Activated naive CD4-positive, alpha-beta T cell treated with anti-CD3 and anti-CD28 coated beads, Interleukin-2, amount 50 U/mL, for 72 hours (primary cell): ENCODE measurements at regions not wholly inside any gene's neighbourhood (a gene's known extent, or its start where the extent isn't known, plus 50 kb on each side); places are given as distances from the start of the nearest gene placed in this dataset.

Experiments
- ATAC-seq, 2 donors: fragments of 150-1000 bp; cut with Tn5 transposase; 2 replicates each; pipeline ENCODE4 v1.10.0; 2021; ENCODE audit warnings: mild to moderate bottlenecking in 2 of 2, moderate library complexity in 2 of 2
- DNase-seq, 2 donors: peaks; one replicate each; pipeline ENCODE4 v3.0.0; 2021 to 2022; ENCODE audit warnings: low spot score in 2 of 2
- H3K27ac Mint-ChIP-seq, 2 donors: one replicate each; pipeline ENCODE4 v1.8.0; 2022; ENCODE audit warnings: mild to moderate bottlenecking in 2 of 2, mixed read lengths in 2 of 2
- H3K36me3 Mint-ChIP-seq, 2 donors: one replicate each; pipeline ENCODE4 v1.8.0; 2022; ENCODE audit warnings: mixed read lengths in 2 of 2
- H3K9me3 Mint-ChIP-seq, 2 donors: one replicate each; pipeline ENCODE4 v1.8.0; 2022; ENCODE audit warnings: mixed read lengths in 2 of 2

DNA sequence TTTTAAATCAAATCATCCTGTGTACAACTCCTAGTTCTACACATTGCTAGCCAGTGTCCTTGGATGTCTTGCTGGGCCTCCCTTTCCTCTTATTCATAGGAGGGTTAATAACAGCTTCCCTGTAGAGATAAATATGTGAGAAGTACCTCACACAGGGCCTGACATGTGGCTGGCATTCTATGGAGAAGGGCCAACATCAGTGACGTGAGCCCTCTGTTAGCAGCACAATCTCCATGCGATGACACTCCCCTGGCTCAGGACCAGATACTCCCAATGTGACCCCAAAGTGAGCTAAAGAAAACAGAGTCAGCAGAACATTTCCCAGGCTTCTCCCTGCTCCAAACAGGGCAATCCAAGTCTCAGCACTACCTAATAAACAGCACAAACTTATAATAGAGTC lies 818.4 kb downstream of the DIAPH3 start:
- Mint-ChIP-seq H3K9me3 (no peaks in the 10 kb centered on the region), H3K27ac (no peak overlapping the region), H3K36me3 (no peaks in the 10 kb centered on the region)
- ATAC-seq (no peak), DNase-seq (no peak)

DNA sequence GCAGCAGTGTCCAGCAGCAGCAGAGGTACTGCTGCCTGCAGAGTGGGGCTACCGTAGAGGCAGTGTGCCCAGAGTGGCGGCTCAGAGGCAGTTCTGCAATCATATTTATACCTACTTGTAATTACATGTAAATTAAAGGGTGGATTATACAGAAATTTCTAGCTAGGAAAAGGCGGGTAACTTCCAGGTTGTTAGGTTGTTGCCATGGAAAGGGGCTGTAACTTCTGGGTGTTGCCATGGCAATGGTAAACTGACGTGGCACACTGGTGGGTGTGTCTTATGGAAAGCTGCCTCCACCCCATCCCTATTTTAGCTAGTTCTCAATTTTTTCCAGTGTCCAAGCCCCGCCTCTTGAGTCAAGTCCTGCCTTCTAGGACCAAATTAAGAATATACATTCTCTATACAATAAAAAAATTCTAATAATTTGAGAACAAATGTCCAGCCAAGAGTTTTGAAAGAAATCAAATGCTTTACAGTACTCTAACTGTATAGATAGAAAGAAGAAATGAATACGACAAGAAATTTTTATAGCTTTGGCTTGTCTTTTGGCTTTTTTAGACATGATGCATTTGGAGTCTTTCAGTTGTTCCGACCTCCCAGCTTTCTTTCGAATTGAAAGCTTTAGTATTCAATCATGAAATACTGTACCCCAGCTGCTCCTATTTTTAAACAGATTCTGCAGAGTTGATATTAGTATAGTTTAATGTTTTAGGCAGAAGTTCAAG lies 816.6 kb downstream of the DIAPH3 start:
- no peaks in the 10 kb centered on the region for H3K9me3 Mint-ChIP-seq

GRCh38 chr13:59348617-59349016 lies 815.1 kb downstream of the DIAPH3 start:
- Mint-ChIP-seq H3K9me3 (no peaks in the 10 kb centered on the region), H3K36me3 (no peaks in the 10 kb centered on the region), H3K27ac (no peak overlapping the region)
- DNase-seq (no peak), ATAC-seq (no peak)

More for the DNA sequence above, 816.6 kb downstream of the DIAPH3 start:
- DNase-seq (no peak), ATAC-seq (no peak)
- Mint-ChIP-seq H3K36me3 (no peaks in the 10 kb centered on the region), H3K27ac (no peak overlapping the region)

DNA sequence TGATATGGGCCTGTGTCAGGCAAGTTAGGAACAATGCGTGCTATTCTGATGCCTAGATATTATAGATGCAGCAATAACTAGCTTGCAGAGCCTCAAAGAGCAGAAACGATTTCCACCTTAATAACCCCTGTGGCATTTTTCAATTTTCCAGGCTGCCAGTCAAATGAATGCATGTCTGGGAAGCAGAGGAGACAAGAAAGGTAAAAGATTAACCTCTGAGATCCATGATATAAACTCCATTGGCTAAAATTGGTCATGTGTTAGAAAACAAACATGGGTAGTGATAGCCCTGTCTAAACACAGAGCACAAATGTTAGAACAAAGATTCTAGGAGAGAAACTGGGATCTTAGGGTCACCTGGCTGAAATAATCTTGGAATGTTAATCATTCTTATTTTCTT lies 811.1 kb downstream of the DIAPH3 start:
- DNase-seq (no peak), ATAC-seq (no peak)
- Mint-ChIP-seq H3K27ac (no peak overlapping the region), H3K36me3 (no peaks in the 10 kb centered on the region), H3K9me3 (no peaks in the 10 kb centered on the region)

DNA sequence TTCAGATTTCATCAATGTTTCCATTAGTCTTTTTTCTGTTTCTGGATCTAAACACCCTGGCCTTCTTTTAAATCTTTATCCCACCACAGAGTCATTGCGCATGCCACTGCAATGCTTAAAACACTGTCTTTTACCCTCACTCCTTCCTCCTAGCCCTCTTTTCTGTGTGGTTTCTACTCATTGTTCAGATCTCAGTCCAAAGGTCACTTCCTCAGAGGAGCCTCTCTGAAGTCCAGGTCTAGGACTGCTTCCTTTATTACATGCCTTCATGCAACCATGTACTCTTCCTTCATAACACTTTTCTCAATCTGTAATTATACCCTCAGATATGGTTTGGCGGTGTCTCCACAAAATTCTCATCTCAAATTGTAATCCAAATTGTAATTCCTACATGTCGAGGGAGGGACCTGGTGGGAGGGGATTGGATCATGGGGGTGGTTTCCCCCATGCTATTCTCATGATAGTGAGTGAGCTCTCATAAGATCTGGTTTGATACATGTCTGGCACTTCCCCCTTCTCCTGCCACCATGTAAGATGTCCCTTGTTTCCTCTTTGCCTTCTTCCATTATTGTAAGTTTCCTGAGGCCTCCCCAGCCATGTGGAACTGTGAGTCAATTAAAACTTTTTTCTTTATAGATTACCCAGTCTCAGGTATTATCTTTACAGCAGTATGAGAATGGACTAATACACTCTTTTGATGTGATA lies 808.9 kb downstream of the DIAPH3 start:
- DNase-seq (no peak), ATAC-seq (no peak)
- no peaks in the 10 kb centered on the region for H3K36me3 Mint-ChIP-seq
- no peaks in the 10 kb centered on the region for H3K9me3 Mint-ChIP-seq
- no peak overlapping the region for H3K27ac Mint-ChIP-seq

GRCh38 chr13:59356607-59357006 lies 807.1 kb downstream of the DIAPH3 start:
- DNase-seq (no peak), ATAC-seq (no peak)
- Mint-ChIP-seq H3K36me3 (no peaks in the 10 kb centered on the region), H3K27ac (no peak overlapping the region), H3K9me3 (no peaks in the 10 kb centered on the region)

- H3K36me3 Mint-ChIP-seq: no peaks in the 10 kb centered on the region
- no peak for DNase-seq
- H3K27ac Mint-ChIP-seq: peak overlapping the region in 1 of 2 donors; percentile 23
- H3K9me3 Mint-ChIP-seq: no peaks in the 10 kb centered on the region
- ATAC-seq: no peak
Observed at GRCh38 chr13:59358014-59358413, 805.7 kb downstream of the DIAPH3 start.

- DNase-seq (peak in 1 of 2 donors; percentile 4), ATAC-seq (peak; percentile 31 to 84)
- Mint-ChIP-seq H3K36me3 (no peaks in the 10 kb centered on the region), H3K27ac (no peak overlapping the region), H3K9me3 (no peaks in the 10 kb centered on the region)
Observed at GRCh38 chr13:59360108-59360507, 803.6 kb downstream of the DIAPH3 start.

DNA sequence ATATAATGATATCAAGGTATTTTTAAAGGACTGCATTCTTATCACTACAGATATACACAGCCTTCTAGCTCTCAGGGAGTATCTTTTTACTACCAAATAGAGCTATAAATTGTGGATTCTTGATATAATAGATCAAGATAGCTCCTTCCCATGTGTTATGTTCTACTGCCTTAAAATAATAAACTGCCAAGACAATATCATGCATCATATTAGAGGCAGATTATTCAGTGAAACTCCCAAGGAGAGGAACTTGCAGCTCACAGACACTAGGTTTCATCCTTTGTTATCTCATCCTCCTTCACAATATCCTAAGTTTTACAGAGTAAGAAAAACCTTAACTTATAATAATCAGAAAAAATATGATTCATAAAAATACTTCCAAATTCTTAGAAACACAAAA lies 802.8 kb downstream of the DIAPH3 start:
- ATAC-seq (no peak), DNase-seq (no peak)
- Mint-ChIP-seq H3K9me3 (no peaks in the 10 kb centered on the region), H3K27ac (no peak overlapping the region), H3K36me3 (no peaks in the 10 kb centered on the region)

- no peak overlapping the region for H3K27ac Mint-ChIP-seq
- DNase-seq: no peak
- H3K9me3 Mint-ChIP-seq: no peaks in the 10 kb centered on the region
- no peaks in the 10 kb centered on the region for H3K36me3 Mint-ChIP-seq
- ATAC-seq: no peak
Observed at GRCh38 chr13:59363313-59363712, 800.4 kb downstream of the DIAPH3 start.

DNA sequence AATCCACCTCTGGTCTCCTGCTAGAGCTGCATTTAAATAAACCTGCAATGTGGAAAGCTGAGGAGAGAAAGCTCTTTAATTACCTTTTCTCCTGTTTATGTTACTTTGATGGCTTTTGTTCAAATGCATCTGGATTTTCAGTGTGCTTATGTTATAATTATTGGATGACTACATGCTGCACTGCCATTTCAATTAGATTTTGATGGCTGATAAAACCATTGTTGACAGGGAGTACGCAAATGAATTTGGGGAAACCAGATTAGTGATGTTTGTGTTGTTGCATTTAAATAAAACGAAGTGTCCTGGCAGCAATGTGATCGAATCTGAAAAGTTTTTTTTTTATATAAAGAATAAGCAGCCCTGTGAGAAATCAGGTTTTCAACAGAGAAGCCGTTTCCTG lies 799.8 kb downstream of the DIAPH3 start:
- DNase-seq (no peak), ATAC-seq (no peak)
- no peak overlapping the region for H3K27ac Mint-ChIP-seq
- H3K9me3 Mint-ChIP-seq: no peaks in the 10 kb centered on the region
- H3K36me3 Mint-ChIP-seq: no peaks in the 10 kb centered on the region

DNA sequence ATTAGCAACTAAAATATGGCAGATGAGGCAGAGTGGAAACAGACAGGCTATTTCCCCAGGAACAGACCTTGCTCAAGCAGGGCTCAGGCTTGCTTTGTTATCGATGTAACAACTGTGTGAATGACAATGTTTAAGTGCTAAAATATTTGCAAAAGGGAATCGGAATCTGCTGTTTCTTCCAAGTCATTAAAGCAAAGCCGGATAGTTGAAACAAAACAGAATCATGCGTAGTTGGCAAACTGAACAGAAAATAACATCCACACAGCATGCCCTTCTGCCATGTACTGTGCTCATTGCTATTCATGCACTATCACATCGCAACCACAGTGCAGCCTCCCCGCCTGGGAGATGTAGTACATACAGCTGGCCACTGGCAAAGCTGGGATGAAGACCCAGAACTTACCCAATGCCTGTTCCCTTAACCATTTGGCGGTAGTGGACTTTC lies 799.1 kb downstream of the DIAPH3 start:
- ATAC-seq: no peak
- DNase-seq: no peak
- H3K9me3 Mint-ChIP-seq: no peaks in the 10 kb centered on the region
- H3K36me3 Mint-ChIP-seq: no peaks in the 10 kb centered on the region
- no peak overlapping the region for H3K27ac Mint-ChIP-seq

DNA sequence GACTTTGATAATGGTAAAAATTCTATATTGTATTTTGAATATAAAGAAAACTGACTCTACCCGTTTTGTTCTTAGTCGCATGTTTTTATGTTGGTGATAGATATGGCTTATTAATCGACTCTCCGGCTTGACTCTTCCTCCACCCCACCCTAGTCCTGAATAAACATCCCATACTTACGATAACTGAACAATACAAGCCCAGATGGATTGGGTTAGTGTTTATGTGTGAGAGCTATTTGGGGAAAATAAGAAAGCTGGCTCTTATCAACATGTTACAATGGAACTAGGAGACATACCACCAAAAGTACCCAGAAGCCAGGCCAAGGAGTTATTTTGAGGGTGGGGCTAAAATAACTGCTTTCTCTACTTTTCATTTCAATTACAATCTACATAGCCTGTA lies 796.3 kb downstream of the DIAPH3 start:
- ATAC-seq (no peak), DNase-seq (no peak)
- no peaks in the 10 kb centered on the region for H3K36me3 Mint-ChIP-seq
- no peak overlapping the region for H3K27ac Mint-ChIP-seq
- no peaks in the 10 kb centered on the region for H3K9me3 Mint-ChIP-seq

GRCh38 chr13:59367904-59368303 lies 795.8 kb downstream of the DIAPH3 start:
- H3K36me3 Mint-ChIP-seq: no peaks in the 10 kb centered on the region
- no peak for ATAC-seq
- no peak for DNase-seq
- no peaks in the 10 kb centered on the region for H3K9me3 Mint-ChIP-seq
- no peak overlapping the region for H3K27ac Mint-ChIP-seq

DNA sequence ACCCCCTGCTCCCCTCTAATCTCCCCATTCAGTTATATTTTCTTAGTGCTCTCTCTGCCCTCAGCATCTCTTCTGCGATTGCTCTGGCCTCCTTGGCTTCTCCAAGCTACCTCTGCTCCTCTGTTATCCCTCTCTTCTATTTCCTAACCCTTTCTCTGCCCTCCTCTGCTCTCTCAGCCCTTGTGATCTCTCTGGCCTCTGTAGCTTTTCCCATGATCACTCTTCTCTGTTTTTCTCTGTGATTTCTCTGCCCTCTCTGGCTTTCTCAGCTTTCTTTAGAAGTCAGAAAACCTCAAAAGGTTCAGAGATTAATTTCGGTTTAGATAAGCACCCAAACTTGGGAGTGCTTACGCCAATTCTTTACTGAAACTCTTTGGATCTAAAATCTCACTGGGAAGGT lies 795.0 kb downstream of the DIAPH3 start:
- DNase-seq (no peak), ATAC-seq (no peak)
- no peaks in the 10 kb centered on the region for H3K9me3 Mint-ChIP-seq
- no peaks in the 10 kb centered on the region for H3K36me3 Mint-ChIP-seq
- H3K27ac Mint-ChIP-seq: no peak overlapping the region

DNA sequence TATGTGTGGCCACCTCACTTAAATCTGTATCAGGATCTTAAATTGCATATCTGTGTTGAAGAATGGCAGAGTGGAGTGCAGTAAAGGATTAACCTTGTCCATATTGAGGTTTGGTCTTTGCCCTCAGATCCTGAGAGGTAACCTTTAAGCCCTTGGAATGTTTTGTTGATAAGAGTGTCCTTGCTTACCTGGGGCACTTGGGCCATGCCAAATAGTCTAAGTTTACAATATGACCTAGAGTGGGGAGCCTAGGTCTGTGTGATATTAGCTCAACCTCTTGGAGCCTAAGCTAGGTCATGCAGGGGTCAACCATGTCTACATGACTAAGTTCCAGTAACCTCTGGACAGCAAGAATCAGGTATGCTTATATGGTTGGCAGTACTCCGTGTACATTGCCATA lies 792.5 kb downstream of the DIAPH3 start:
- ATAC-seq (no peak), DNase-seq (no peak)
- no peaks in the 10 kb centered on the region for H3K36me3 Mint-ChIP-seq
- no peaks in the 10 kb centered on the region for H3K9me3 Mint-ChIP-seq
- H3K27ac Mint-ChIP-seq: no peak overlapping the region

- DNase-seq (no peak), ATAC-seq (no peak)
- H3K27ac Mint-ChIP-seq: no peak overlapping the region
- peaks cover 4 to 7% of the 10 kb centered on the region in 2 donors for H3K36me3 Mint-ChIP-seq
- peaks cover 0 to 3% of the 10 kb centered on the region in 2 donors for H3K9me3 Mint-ChIP-seq
Observed at GRCh38 chr13:59373341-59373740, 790.4 kb downstream of the DIAPH3 start.

DNA sequence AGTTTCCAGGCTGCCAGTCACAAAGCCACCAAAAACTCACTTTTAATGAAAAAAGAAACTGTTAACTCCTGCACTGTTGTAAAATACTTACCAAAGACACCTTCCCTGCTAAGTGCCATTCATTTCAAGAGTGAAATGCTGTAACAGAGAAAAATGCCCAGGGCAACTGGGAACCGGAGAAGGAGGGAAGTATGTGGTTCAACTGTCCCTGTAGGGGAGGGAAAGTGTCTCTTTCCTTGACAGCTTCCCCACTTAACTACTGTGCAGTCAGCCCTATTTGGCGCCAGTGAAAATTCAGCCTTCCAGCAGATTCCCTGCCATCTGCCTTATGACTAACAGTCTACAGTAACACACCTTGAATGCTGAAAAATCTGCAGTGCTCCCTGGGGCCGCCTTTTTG lies 789.0 kb downstream of the DIAPH3 start:
- no peak for ATAC-seq
- Mint-ChIP-seq H3K27ac (no peak overlapping the region), H3K9me3 (peaks cover 4 to 5% of the 10 kb centered on the region in 2 donors), H3K36me3 (peaks cover 6 to 9% of the 10 kb centered on the region in 2 donors)
- no peak for DNase-seq
